HEK293 (cell line): ENCODE measurements at regions not wholly inside any gene's neighbourhood (a gene's known extent, or its start where the extent isn't known, plus 50 kb on each side); places are given as distances from the start of the nearest gene placed in this dataset.

ENCODE experiments used
- HOXD13 ChIP-seq: sonication (generic); formaldehyde crosslinking; IDR thresholded peaks from 2 replicates; pipeline ENCODE4 v1.8.0; 2022; ENCODE audit warnings: missing genetic modification reagents, borderline replicate concordance
- KLF1 ChIP-seq: fragments of 450-650 bp; formaldehyde crosslinking; IDR thresholded peaks from 2 replicates; pipeline ENCODE4 v1.5.1; 2016; ENCODE audit warnings: missing biosample characterization, missing genetic modification characterization
- KLF17 ChIP-seq: fragments of 450-650 bp; formaldehyde crosslinking; IDR thresholded peaks from 2 replicates; pipeline ENCODE4 v1.5.1; 2016; ENCODE audit warnings: missing biosample characterization, missing genetic modification characterization
- MZF1 ChIP-seq: fragments of 450-650 bp; formaldehyde crosslinking; IDR thresholded peaks from 2 replicates; pipeline ENCODE4 v1.5.1; 2017; ENCODE audit warnings: missing biosample characterization, missing genetic modification characterization, borderline replicate concordance
- OVOL3 ChIP-seq: fragments of 450-650 bp; formaldehyde crosslinking; IDR thresholded peaks from 2 replicates; pipeline ENCODE4 v1.5.1; 2016; ENCODE audit warnings: missing biosample characterization, missing genetic modification characterization
- PRDM1 ChIP-seq: fragments of 450-650 bp; formaldehyde crosslinking; IDR thresholded peaks from 2 replicates; pipeline ENCODE4; 2016; ENCODE audit warnings: missing biosample characterization, missing genetic modification characterization
- SALL2 ChIP-seq: fragments of 450-650 bp; formaldehyde crosslinking; IDR thresholded peaks from 2 replicates; pipeline ENCODE4 v1.5.0; 2017; ENCODE audit warnings: missing biosample characterization, mild to moderate bottlenecking, missing genetic modification characterization, borderline replicate concordance
- WT1 ChIP-seq: fragments of 450-650 bp; formaldehyde crosslinking; IDR thresholded peaks from 2 replicates; pipeline ENCODE4 v1.5.1; 2016; ENCODE audit warnings: missing biosample characterization, missing genetic modification characterization
- ZBTB26 ChIP-seq: fragments of 450-650 bp; formaldehyde crosslinking; optimal IDR thresholded peaks from 2 replicates; pipeline ENCODE3; 2016; ENCODE audit warnings: missing biosample characterization, mild to moderate bottlenecking, missing genetic modification characterization
- ZFP3 ChIP-seq: fragments of 450-650 bp; formaldehyde crosslinking; IDR thresholded peaks from 2 replicates; pipeline ENCODE4 v1.5.1; 2016; ENCODE audit warnings: low read depth, missing biosample characterization, missing genetic modification characterization
- ZNF114 ChIP-seq: fragments of 450-650 bp; formaldehyde crosslinking; IDR thresholded peaks from 2 replicates; pipeline ENCODE4 v1.5.0; 2017; ENCODE audit warnings: missing biosample characterization, missing genetic modification characterization
- ZNF133 ChIP-seq: fragments of 450-650 bp; formaldehyde crosslinking; IDR thresholded peaks from 2 replicates; pipeline ENCODE4 v1.5.1; 2016; ENCODE audit warnings: missing biosample characterization, missing genetic modification characterization
- ZNF202 ChIP-seq: fragments of 450-650 bp; formaldehyde crosslinking; IDR thresholded peaks from 2 replicates; pipeline ENCODE4 v1.5.1; 2016; ENCODE audit warnings: missing biosample characterization, missing genetic modification characterization, borderline replicate concordance
- ZNF214 ChIP-seq: fragments of 450-650 bp; formaldehyde crosslinking; IDR thresholded peaks from 2 replicates; pipeline ENCODE4 v1.5.1; 2017; ENCODE audit warnings: missing biosample characterization, mild to moderate bottlenecking, missing genetic modification characterization, borderline replicate concordance
- ZNF239 ChIP-seq: fragments of 450-650 bp; formaldehyde crosslinking; IDR thresholded peaks from 2 replicates; pipeline ENCODE4 v1.5.1; 2016; ENCODE audit warnings: missing biosample characterization, missing genetic modification characterization
- ZNF280D ChIP-seq: fragments of 450-650 bp; formaldehyde crosslinking; IDR thresholded peaks from 2 replicates; pipeline ENCODE4 v1.5.1; 2016; ENCODE audit warnings: missing biosample characterization, missing genetic modification characterization
- ZNF423 ChIP-seq: fragments of 450-650 bp; formaldehyde crosslinking; IDR thresholded peaks from 2 replicates; pipeline ENCODE4 v1.5.1; 2016; ENCODE audit warnings: missing biosample characterization, missing genetic modification characterization
- ZNF433 ChIP-seq: fragments of 450-650 bp; formaldehyde crosslinking; IDR thresholded peaks from 2 replicates; pipeline ENCODE4 v1.5.1; 2016; ENCODE audit warnings: missing biosample characterization, missing genetic modification characterization, low read depth
- ZNF473 ChIP-seq: fragments of 450-650 bp; formaldehyde crosslinking; IDR thresholded peaks from 2 replicates; pipeline ENCODE4 v1.5.1; 2017; ENCODE audit warnings: missing biosample characterization, missing genetic modification characterization
- ZNF623 ChIP-seq: fragments of 450-650 bp; formaldehyde crosslinking; IDR thresholded peaks from 2 replicates; pipeline ENCODE4 v1.5.1; 2016; ENCODE audit warnings: missing biosample characterization, missing genetic modification characterization
- ZNF658 ChIP-seq: fragments of 450-650 bp; formaldehyde crosslinking; IDR thresholded peaks from 2 replicates; pipeline ENCODE4; 2016; ENCODE audit warnings: missing biosample characterization, missing genetic modification characterization
- ZNF664 ChIP-seq: fragments of 450-650 bp; formaldehyde crosslinking; IDR thresholded peaks from 2 replicates; pipeline ENCODE4 v1.5.1; 2016; ENCODE audit warnings: missing biosample characterization, missing genetic modification characterization
- ZNF707 ChIP-seq: fragments of 450-650 bp; formaldehyde crosslinking; IDR thresholded peaks from 2 replicates; pipeline ENCODE4 v1.5.1; 2016; ENCODE audit warnings: missing biosample characterization, missing genetic modification characterization
- ZNF792 ChIP-seq: fragments of 450-650 bp; formaldehyde crosslinking; IDR thresholded peaks from 2 replicates; pipeline ENCODE4 v1.5.1; 2016; ENCODE audit warnings: missing biosample characterization, missing genetic modification characterization
- ZSCAN18 ChIP-seq: fragments of 450-650 bp; formaldehyde crosslinking; IDR thresholded peaks from 2 replicates; pipeline ENCODE4 v1.5.1; 2016; ENCODE audit warnings: missing biosample characterization, missing genetic modification characterization
- TF ChIP-seq, protein P1 (sequence below): sonication (generic); formaldehyde crosslinking; IDR thresholded peaks from 2 replicates; pipeline ENCODE4 v1.8.1; 2022; ENCODE audit warnings: mild to moderate bottlenecking, moderate library complexity, missing genetic modification reagents
- TF ChIP-seq, protein P2 (sequence below): fragments of 450-650 bp; formaldehyde crosslinking; IDR thresholded peaks from 2 replicates; pipeline ENCODE4 v1.5.1; 2016; ENCODE audit warnings: missing biosample characterization, missing genetic modification characterization
- TF ChIP-seq, protein P3 (sequence below): IDR thresholded peaks from 2 replicates; pipeline ENCODE4 v1.6.1; 2011; ENCODE audit warnings: mild to moderate bottlenecking, low read depth, low read length, borderline replicate concordance

GRCh38 chr6:27547157-27548075, 74.5 kb upstream of the ZNF184 start (continued):
- TF ChIP-seq ZNF202 (tag by site-specific recombination), result no peak
- TF ChIP-seq, protein P1, sequence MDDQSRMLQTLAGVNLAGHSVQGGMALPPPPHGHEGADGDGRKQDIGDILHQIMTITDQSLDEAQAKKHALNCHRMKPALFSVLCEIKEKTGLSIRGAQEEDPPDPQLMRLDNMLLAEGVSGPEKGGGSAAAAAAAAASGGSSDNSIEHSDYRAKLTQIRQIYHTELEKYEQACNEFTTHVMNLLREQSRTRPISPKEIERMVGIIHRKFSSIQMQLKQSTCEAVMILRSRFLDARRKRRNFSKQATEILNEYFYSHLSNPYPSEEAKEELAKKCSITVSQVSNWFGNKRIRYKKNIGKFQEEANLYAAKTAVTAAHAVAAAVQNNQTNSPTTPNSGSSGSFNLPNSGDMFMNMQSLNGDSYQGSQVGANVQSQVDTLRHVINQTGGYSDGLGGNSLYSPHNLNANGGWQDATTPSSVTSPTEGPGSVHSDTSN, result no peak
- TF ChIP-seq ZNF473, result no peak
- TF ChIP-seq ZNF707 (tag by site-specific recombination), result no peak
- 0 out of 2 replicates have a peak, but pooled peaks have one; percentile 5 for TF ChIP-seq ZNF423 (tag by site-specific recombination)
- no peak for TF ChIP-seq ZFP3 (tag by site-specific recombination)
- no peak for TF ChIP-seq SALL2 (tag by site-specific recombination)
- no peak for TF ChIP-seq HOXD13 (CRISPR knock-in tag)
- no peak for TF ChIP-seq ZNF114
- no peak; the same call in 1 of the 2 replicates for TF ChIP-seq ZSCAN18 (tag by site-specific recombination)
- peak; percentile 30; the same call in 1 of the 2 replicates for TF ChIP-seq ZNF664 (tag by site-specific recombination)
- 0 out of 2 replicates have a peak, but pooled peaks have one; percentile 7 for TF ChIP-seq ZNF433 (tag by site-specific recombination)
- peak; percentile 53; the same call in 1 of the 2 replicates for TF ChIP-seq KLF17 (tag by site-specific recombination)
- no peak for TF ChIP-seq ZNF133 (tag by site-specific recombination)
- TF ChIP-seq KLF1 (tag by site-specific recombination), result no peak
- peak; percentile 15 for TF ChIP-seq ZBTB26
- TF ChIP-seq, protein P2, sequence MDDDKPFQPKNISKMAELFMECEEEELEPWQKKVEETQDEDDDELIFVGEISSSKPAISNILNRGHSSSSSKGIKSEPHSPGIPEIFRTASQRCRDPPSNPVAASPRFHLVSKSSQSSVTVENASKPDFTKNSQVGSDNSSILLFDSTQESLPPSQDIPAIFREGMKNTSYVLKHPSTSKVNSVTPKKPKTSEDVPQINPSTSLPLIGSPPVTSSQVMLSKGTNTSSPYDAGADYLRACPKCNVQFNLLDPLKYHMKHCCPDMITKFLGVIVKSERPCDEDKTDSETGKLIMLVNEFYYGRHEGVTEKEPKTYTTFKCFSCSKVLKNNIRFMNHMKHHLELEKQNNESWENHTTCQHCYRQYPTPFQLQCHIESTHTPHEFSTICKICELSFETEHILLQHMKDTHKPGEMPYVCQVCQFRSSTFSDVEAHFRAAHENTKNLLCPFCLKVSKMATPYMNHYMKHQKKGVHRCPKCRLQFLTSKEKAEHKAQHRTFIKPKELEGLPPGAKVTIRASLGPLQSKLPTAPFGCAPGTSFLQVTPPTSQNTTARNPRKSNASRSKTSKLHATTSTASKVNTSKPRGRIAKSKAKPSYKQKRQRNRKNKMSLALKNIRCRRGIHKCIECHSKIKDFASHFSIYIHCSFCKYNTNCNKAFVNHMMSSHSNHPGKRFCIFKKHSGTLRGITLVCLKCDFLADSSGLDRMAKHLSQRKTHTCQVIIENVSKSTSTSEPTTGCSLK, result no peak
- peak; percentile 29; the same call in 1 of the 2 replicates for TF ChIP-seq ZNF623 (tag by site-specific recombination)
- TF ChIP-seq PRDM1 (tag by site-specific recombination), result peak; percentile 67; the same call in 1 of the 2 replicates
- no peak for TF ChIP-seq ZNF792
- TF ChIP-seq, protein P3, sequence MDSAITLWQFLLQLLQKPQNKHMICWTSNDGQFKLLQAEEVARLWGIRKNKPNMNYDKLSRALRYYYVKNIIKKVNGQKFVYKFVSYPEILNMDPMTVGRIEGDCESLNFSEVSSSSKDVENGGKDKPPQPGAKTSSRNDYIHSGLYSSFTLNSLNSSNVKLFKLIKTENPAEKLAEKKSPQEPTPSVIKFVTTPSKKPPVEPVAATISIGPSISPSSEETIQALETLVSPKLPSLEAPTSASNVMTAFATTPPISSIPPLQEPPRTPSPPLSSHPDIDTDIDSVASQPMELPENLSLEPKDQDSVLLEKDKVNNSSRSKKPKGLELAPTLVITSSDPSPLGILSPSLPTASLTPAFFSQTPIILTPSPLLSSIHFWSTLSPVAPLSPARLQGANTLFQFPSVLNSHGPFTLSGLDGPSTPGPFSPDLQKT, result no peak
- TF ChIP-seq OVOL3, result no peak
- no peak for TF ChIP-seq MZF1 (tag by site-specific recombination)
- TF ChIP-seq WT1 (tag by site-specific recombination), result 0 out of 2 replicates have a peak, but pooled peaks have one; percentile 30
- no peak for TF ChIP-seq ZNF658 (tag by site-specific recombination)
- TF ChIP-seq ZNF239, result no peak
- TF ChIP-seq ZNF280D, result no peak
- TF ChIP-seq ZNF214 (tag by site-specific recombination), result peak; percentile 72; the same call in 1 of the 2 replicates
